Liver (tissue), 3 donors: ENCODE measurements at regions not wholly inside any gene's neighbourhood (a gene's known extent, or its start where the extent isn't known, plus 50 kb on each side); places are given as distances from the start of the nearest gene placed in this dataset.

Source experiments
- CTCF ChIP-seq: fragments of 150-350 bp; IDR thresholded peaks from 2 replicates; pipeline ENCODE4 v1.5.1; 2017; ENCODE audit warnings: improper control_type of control experiment, low read depth, low read length; ENCODE audit not compliant: missing input control
- EGR1 ChIP-seq, 2 donors: IDR thresholded peaks; 2 replicates each; pipeline ENCODE4 v1.6.1; 2016 to 2018; ENCODE audit warnings: antibody characterized with exemption in 2 of 2, low read depth in 2 of 2
- GABPA ChIP-seq, 2 donors: IDR thresholded peaks in 1 of 2; conservative IDR thresholded peaks in 1 of 2; 2 replicates each; pipeline ENCODE4 v1.6.1; 2016; ENCODE audit warnings: antibody characterized with exemption in 2 of 2, mild to moderate bottlenecking in 1 of 2, moderate library complexity in 1 of 2
- JUND ChIP-seq, 2 donors: IDR thresholded peaks; 2 replicates each; pipeline ENCODE4 v1.6.1; 2016; ENCODE audit warnings: antibody characterized with exemption in 2 of 2
- MAX ChIP-seq: IDR thresholded peaks from 2 replicates; pipeline ENCODE4 v1.6.1; 2016; ENCODE audit warnings: antibody characterized with exemption
- RAD21 ChIP-seq, 2 donors: IDR thresholded peaks; 2 replicates each; pipeline ENCODE4 v1.6.1; 2016; ENCODE audit warnings: antibody characterized with exemption in 2 of 2, mild to moderate bottlenecking in 2 of 2
- SP1 ChIP-seq: IDR thresholded peaks from 2 replicates; pipeline ENCODE4 v1.6.1; 2018; ENCODE audit warnings: antibody characterized with exemption, mild to moderate bottlenecking
- TAF1 ChIP-seq: conservative IDR thresholded peaks from 2 replicates; pipeline ENCODE4 v1.6.1; 2016; ENCODE audit warnings: antibody characterized with exemption, mild to moderate bottlenecking
- YY1 ChIP-seq: IDR thresholded peaks from 2 replicates; pipeline ENCODE4 v1.6.1; 2016; ENCODE audit warnings: antibody characterized with exemption, mild to moderate bottlenecking
- ZBTB33 ChIP-seq: IDR thresholded peaks from 2 replicates; pipeline ENCODE4 v1.6.1; 2016; ENCODE audit warnings: antibody characterized with exemption
- donor health status: healthy.
- donor health status: healthy.

GRCh38 chr5:90248640-90249039 is 160.9 kb downstream of the CETN3 start:
- no peak for TF ChIP-seq SP1
- TF ChIP-seq EGR1 (IDR thresholded peaks at IDR 0.05; ENCODE audit: low read depth in 2 of 2): no peak
- TF ChIP-seq CTCF: no peak
- TF ChIP-seq ZBTB33: no peak
- no peak for TF ChIP-seq RAD21 (IDR thresholded peaks at IDR 0.05)
- TF ChIP-seq JUND (IDR thresholded peaks at IDR 0.05): no peak
- no peak for TF ChIP-seq MAX
- TF ChIP-seq GABPA (IDR thresholded peaks at IDR 0.05 in 1 of 2, conservative IDR thresholded peaks at IDR 0.05 in 1 of 2): no peak
- TF ChIP-seq TAF1: no peak
- TF ChIP-seq YY1: no peak
